Lower leg skin (tissue), 4 donors: ENCODE measurements at regions not wholly inside any gene's neighbourhood (a gene's known extent, or its start where the extent isn't known, plus 50 kb on each side); places are given as distances from the start of the nearest gene placed in this dataset.

Source experiments
- DNase-seq, 2 donors: peaks; one replicate each; pipeline ENCODE4 v3.0.0-alpha.2; 2019; ENCODE audit warnings: low spot score in 2 of 2
- H3K4me3 ChIP-seq: fragments of 200-600 bp; sonication (generic); 2 replicates; pipeline ENCODE4 v1.5.1; 2017; ENCODE audit warnings: mild to moderate bottlenecking, low read depth; ENCODE audit not compliant: poor library complexity, severe bottlenecking
- POLR2A ChIP-seq, 2 donors: fragments of 450-650 bp; IDR thresholded peaks; one replicate each; pipeline ENCODE4 v1.6.1; 2016 to 2017; ENCODE audit warnings: antibody characterized with exemption in 2 of 2, mild to moderate bottlenecking in 1 of 2, moderate library complexity in 1 of 2
- WGBS, 2 donors: methylation state at CpG; one replicate each; pipeline ENCODE4 v1.1.5; 2018; 5-methylcytosine and 5-hydroxymethylcytosine counted together
- intact Hi-C: fragments of 100-400 bp; cut with DNase I; formaldehyde crosslinking; loops from one replicate; pipeline ENCODE4 v1.15.0; 2023; ENCODE audit warnings: low total_unique reads
- TF ChIP-seq, protein P1 (sequence below), 3 donors: fragments of 450-650 bp; IDR thresholded peaks; one replicate each; pipeline ENCODE4 v1.5.1; 2016; ENCODE audit warnings: antibody characterized with exemption in 3 of 3, mild to moderate bottlenecking in 3 of 3, moderate library complexity in 2 of 3

DNA sequence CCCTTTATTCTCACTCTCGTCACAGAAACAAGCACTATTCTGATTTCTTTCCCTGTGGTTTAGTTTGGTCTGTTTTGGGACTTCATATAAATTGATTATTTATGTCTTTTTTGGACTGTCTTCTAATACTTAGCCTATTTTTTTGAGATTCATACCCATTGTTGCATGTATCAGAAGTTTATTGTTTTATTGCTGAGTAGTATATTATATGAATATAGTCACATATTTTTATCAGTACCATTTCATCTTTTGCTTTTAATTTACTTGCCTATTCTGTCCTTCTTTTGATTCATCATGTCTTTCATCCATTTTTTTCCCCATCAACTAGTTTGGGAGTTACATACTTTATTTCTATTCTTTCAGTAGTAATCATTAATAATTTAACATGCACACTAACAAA, 112.0 kb downstream of the ID4 start:
- DNase-seq: no peak
- intact Hi-C loops: no loop called here
- no peak overlapping the region for H3K4me3 ChIP-seq
- 93 to 100% methylated on average over 1 of the region's 1 CpG for WGBS, 2 donors
- TF ChIP-seq, protein P1, sequence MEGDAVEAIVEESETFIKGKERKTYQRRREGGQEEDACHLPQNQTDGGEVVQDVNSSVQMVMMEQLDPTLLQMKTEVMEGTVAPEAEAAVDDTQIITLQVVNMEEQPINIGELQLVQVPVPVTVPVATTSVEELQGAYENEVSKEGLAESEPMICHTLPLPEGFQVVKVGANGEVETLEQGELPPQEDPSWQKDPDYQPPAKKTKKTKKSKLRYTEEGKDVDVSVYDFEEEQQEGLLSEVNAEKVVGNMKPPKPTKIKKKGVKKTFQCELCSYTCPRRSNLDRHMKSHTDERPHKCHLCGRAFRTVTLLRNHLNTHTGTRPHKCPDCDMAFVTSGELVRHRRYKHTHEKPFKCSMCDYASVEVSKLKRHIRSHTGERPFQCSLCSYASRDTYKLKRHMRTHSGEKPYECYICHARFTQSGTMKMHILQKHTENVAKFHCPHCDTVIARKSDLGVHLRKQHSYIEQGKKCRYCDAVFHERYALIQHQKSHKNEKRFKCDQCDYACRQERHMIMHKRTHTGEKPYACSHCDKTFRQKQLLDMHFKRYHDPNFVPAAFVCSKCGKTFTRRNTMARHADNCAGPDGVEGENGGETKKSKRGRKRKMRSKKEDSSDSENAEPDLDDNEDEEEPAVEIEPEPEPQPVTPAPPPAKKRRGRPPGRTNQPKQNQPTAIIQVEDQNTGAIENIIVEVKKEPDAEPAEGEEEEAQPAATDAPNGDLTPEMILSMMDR (IDR thresholded peaks at IDR 0.05): no peak
- TF ChIP-seq POLR2A (IDR thresholded peaks at IDR 0.05): no peak

DNA sequence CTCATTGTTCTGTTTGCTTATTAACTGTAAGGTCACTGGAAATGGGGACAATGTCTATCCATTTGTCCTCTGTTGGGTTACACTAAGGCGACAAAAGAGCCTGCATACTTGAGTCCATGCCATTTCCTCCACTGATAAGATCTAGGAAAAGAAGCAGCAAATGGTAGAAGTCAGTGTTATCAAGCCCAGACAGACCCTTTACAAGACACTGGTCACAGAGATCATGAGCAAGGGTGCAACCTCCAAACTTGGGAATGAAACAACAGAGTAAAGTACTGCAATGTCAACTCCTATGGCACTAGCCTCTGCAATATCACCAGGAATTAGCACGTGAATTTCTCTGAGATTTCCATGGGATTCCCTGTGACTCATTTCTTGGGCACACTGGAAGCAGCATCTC, 126.9 kb downstream of the ID4 start:
- intact Hi-C loops: no loop called here
- TF ChIP-seq, protein P1 (IDR thresholded peaks at IDR 0.05): no peak
- TF ChIP-seq POLR2A (IDR thresholded peaks at IDR 0.05): no peak
- no peak overlapping the region for H3K4me3 ChIP-seq
- WGBS, 2 donors: 61 to 69% methylated on average over 2 of the region's 2 CpGs
- no peak for DNase-seq

DNA sequence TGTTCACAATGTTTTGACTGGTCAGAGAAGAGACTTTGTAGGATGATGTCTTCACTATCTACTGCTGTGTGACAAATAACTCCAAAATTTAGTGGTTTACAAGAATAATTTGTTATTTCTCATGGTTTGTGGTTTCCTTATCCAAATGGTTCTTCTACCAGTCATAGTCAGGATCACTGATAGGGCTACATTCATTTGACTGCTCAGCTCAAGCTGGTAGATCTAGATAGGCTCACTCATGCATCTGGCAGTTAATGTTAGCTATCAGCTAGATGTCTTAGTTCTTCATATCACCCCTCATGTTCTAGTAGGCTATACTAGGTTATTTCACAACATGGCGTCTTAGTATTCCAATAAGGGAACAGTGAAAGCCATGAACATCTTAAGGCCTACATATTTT, 131.0 kb downstream of the ID4 start:
- intact Hi-C loops: no loop called here
- H3K4me3 ChIP-seq: no peak overlapping the region
- TF ChIP-seq, protein P1 (IDR thresholded peaks at IDR 0.05): no peak
- TF ChIP-seq POLR2A (IDR thresholded peaks at IDR 0.05): no peak
- no peak for DNase-seq
- 89 to 90% methylated on average over 1 of the region's 1 CpG for WGBS, 2 donors

DNA sequence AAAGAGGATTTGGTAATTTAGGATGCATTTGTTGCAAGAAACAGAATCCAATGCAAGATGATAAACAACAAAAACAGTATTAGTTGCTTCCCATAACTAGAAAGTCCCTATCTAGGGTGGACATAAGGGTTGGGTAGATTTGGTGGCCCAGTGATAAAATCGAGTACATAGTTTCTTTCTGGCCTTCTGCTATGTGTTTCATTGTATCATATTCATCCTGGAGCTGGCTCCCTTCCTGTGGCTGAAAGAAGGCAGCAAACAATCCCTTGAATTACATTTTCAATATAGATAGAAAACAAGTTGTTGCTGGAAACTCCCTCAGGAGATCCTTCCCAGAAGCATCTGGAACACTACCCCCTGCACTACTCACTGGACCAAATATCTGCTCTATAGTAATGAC, 135.1 kb downstream of the ID4 start:
- TF ChIP-seq POLR2A (IDR thresholded peaks at IDR 0.05): no peak
- TF ChIP-seq, protein P1 (IDR thresholded peaks at IDR 0.05): no peak
- no peak overlapping the region for H3K4me3 ChIP-seq
- WGBS, 2 donors: 70 to 76% methylated on average over 1 of the region's 1 CpG
- intact Hi-C loops: no loop called here
- DNase-seq: no peak

DNA sequence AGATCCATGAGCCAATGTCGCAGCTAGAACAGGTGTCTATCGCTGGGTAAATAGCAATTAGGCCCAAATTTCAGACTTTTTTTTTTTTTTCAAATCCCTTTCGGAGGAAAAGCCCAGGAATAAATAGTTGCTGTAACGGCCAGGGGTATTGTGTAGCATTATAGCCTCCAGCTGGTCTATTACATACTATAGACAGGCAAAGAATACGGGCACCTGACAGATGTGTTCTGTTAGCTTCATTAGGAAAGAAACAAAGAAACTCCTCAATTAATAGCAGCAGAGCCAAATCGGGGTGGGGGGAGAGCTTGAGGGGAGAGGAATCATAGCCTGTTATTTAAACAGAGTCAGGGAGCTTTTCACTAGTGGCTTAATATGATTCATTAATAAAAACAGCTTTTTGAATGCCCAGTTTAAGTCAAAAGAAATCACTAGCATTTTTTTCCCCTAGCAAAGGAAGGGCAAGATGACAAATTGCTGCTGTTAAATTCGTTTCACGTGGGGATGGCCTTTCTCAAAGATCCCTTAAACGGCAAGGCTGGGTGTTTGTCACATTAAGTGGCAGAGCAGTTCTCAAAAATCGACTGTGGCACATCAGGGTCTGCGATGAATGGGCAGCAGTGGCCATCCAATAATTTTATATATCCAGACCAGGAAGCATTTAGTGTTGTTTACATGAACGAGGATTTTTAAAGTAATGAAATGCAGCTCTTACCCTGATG, 139.4 kb downstream of the ID4 start:
- no peak overlapping the region for H3K4me3 ChIP-seq
- 59 to 63% methylated on average over 12 of the region's 12 CpGs for WGBS, 2 donors
- intact Hi-C loops: no loop called here
- DNase-seq: no peak
- TF ChIP-seq, protein P1 (IDR thresholded peaks at IDR 0.05): no peak
- TF ChIP-seq POLR2A (IDR thresholded peaks at IDR 0.05): no peak

DNA sequence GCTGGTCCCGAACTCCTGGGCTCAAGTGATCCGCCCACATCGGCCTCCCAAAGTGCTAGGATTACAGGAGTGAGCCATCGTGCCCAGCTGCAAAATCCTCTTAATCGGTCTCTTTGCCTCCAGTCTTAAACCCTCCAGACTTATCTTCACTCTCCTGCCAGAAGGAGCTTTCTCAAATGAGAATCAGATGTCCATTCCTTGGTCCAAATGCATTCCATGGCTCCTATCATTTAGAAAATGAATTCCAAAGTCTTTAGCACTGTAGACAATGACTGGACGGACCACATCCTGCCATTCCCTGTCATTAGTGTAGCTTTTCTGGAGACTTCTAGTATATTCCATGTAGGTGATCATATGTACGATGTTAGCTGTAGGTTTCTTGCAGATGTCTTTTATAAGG, 141.9 kb downstream of the ID4 start:
- TF ChIP-seq POLR2A (IDR thresholded peaks at IDR 0.05): no peak
- TF ChIP-seq, protein P1 (IDR thresholded peaks at IDR 0.05): no peak
- no peak overlapping the region for H3K4me3 ChIP-seq
- 62 to 73% methylated on average over 7 of the region's 7 CpGs for WGBS, 2 donors
- no peak for DNase-seq
- intact Hi-C loops: no loop called here
